Neural cell (in vitro differentiated cells): ENCODE measurements at regions not wholly inside any gene's neighbourhood (a gene's known extent, or its start where the extent isn't known, plus 50 kb on each side); places are given as distances from the start of the nearest gene placed in this dataset.

Source experiments
- H2AFZ ChIP-seq: fragments of 200-600, 300-800 bp; sonication (generic), shearing (Covaris generic); 2 replicates; pipeline ENCODE4 v1.6.0; 2014; ENCODE audit warnings: low read depth, mild to moderate bottlenecking, antibody characterized with exemption, low read length, moderate library complexity
- H3F3A ChIP-seq: fragments of 200-600 bp; shearing (Covaris generic); 2 replicates; pipeline ENCODE4 v1.6.1; 2016; ENCODE audit warnings: mild to moderate bottlenecking, moderate library complexity, mixed read lengths, antibody characterized with exemption, low read length; ENCODE audit not compliant: insufficient read depth, poor library complexity, severe bottlenecking
- H3K27ac ChIP-seq: fragments of 200-600, 300-800 bp; sonication (generic), shearing (Covaris generic); 2 replicates; pipeline ENCODE4 v1.5.1; 2014; ENCODE audit warnings: mild to moderate bottlenecking, low read length, moderate library complexity
- H3K27me3 ChIP-seq: fragments of 300-800, 200-600 bp; sonication (generic), shearing (Covaris generic); 2 replicates; pipeline ENCODE4 v1.6.0; 2014; ENCODE audit warnings: mild to moderate bottlenecking, low read depth, low read length, moderate library complexity; ENCODE audit not compliant: insufficient read depth
- H3K36me3 ChIP-seq: fragments of 300-800, 200-600 bp; sonication (generic), shearing (Covaris generic); 2 replicates; pipeline ENCODE4 v1.5.1; 2014; ENCODE audit warnings: mild to moderate bottlenecking, antibody characterized with exemption, low read length, moderate library complexity; ENCODE audit not compliant: insufficient read depth
- H3K4me2 ChIP-seq: fragments of 300-800, 200-600 bp; sonication (generic), shearing (Covaris generic); 2 replicates; pipeline ENCODE4 v1.6.0; 2014; ENCODE audit warnings: mild to moderate bottlenecking, low read length
- H3K4me3 ChIP-seq: fragments of 300-800, 200-600 bp; sonication (generic), shearing (Covaris generic); 2 replicates; pipeline ENCODE4 v1.5.1; 2014; ENCODE audit warnings: mild to moderate bottlenecking, low read length, moderate library complexity
- H3K79me2 ChIP-seq: fragments of 200-600 bp; shearing (Covaris generic); replicated peaks from 2 replicates; pipeline ENCODE4 v1.6.0; 2014; ENCODE audit warnings: mild to moderate bottlenecking, low read length, moderate library complexity; ENCODE audit not compliant: insufficient read depth
- H3K9ac ChIP-seq: fragments of 300-800, 200-600 bp; sonication (generic), shearing (Covaris generic); 2 replicates; pipeline ENCODE4 v1.6.1; 2016; ENCODE audit warnings: mild to moderate bottlenecking, low read length, mixed read lengths
- H3K9me2 ChIP-seq: fragments of 200-600 bp; shearing (Covaris generic); 2 replicates; pipeline ENCODE4 v1.6.1; 2016; ENCODE audit warnings: mild to moderate bottlenecking, low read length, mixed read lengths; ENCODE audit not compliant: insufficient read depth
- H3K9me3 ChIP-seq: fragments of 200-600, 300-800 bp; sonication (generic), shearing (Covaris generic); 2 replicates; pipeline ENCODE4 v1.6.1; 2016; ENCODE audit warnings: mild to moderate bottlenecking, mixed run types, low read length, moderate library complexity, mixed read lengths
- H4K20me1 ChIP-seq: fragments of 200-600 bp; shearing (Covaris generic); 2 replicates; pipeline ENCODE4 v1.6.1; 2016; ENCODE audit warnings: mild to moderate bottlenecking, mixed run types; ENCODE audit not compliant: insufficient read depth
- EP300 ChIP-seq: fragments of 450-650 bp; conservative IDR thresholded peaks from 2 replicates; pipeline ENCODE4 v1.6.1; 2014; ENCODE audit warnings: antibody characterized with exemption, mild to moderate bottlenecking, moderate library complexity; ENCODE audit not compliant: poor library complexity, severe bottlenecking
- EZH2 ChIP-seq: fragments of 200-600, 300-800 bp; shearing (Covaris generic), sonication (generic); IDR thresholded peaks from 2 replicates; pipeline ENCODE4 v1.6.1; 2014; ENCODE audit warnings: antibody characterized with exemption, low read length, borderline replicate concordance, mild to moderate bottlenecking; ENCODE audit not compliant: insufficient read depth, poor library complexity, severe bottlenecking
- MXI1 ChIP-seq: fragments of 450-650 bp; conservative IDR thresholded peaks from 2 replicates; pipeline ENCODE4 v1.6.1; 2014; ENCODE audit warnings: antibody characterized with exemption, mild to moderate bottlenecking; ENCODE audit not compliant: poor library complexity, severe bottlenecking
- POLR2AphosphoS5 ChIP-seq: IDR thresholded peaks from 2 replicates; pipeline ENCODE4 v1.6.1; 2012
- RAD21 ChIP-seq: fragments of 450-650 bp; conservative IDR thresholded peaks from 2 replicates; pipeline ENCODE4 v1.6.1; 2014; ENCODE audit warnings: antibody characterized with exemption, mild to moderate bottlenecking, moderate library complexity
- SMC3 ChIP-seq: fragments of 450-650 bp; conservative IDR thresholded peaks from 2 replicates; pipeline ENCODE4 v1.6.1; 2014; ENCODE audit warnings: antibody characterized with exemption, mild to moderate bottlenecking, moderate library complexity; ENCODE audit not compliant: poor library complexity
- TAF1 ChIP-seq: IDR thresholded peaks from 2 replicates; pipeline ENCODE4 v1.6.1; 2012; ENCODE audit warnings: low read depth
- TF ChIP-seq, protein P1 (sequence below): fragments of 450-650 bp; IDR thresholded peaks from 2 replicates; pipeline ENCODE4 v1.5.1; 2014; ENCODE audit warnings: antibody characterized with exemption, mild to moderate bottlenecking, moderate library complexity; ENCODE audit not compliant: poor library complexity, severe bottlenecking
- TF ChIP-seq, protein P2 (sequence below): IDR thresholded peaks from 2 replicates; pipeline ENCODE4 v1.6.1; 2012; ENCODE audit warnings: borderline replicate concordance

DNA sequence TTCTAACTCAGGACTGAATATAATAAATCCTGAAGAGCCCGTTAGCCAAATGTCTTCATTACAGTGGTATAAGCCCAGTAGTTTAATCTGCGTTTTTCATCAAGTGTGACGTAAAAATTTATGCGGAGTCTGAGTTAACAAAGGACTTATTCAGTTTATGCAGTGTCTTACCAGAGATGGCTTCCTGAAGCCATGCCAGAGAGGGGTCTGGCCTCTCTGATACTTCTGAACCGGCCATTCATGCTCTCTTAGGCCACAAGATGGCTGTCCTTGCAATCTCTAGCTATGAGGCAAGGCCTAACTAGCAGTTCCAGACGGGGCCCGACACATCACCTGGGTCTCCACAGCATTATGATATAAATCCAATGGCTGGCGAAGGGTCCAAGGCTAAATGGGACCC lies 101.4 kb downstream of the TEX35 start:
- Histone ChIP-seq H3K9me2 (no peaks in the 10 kb centered on the region), H2AFZ (no peak overlapping the region), H3K79me2 (no peaks in the 10 kb centered on the region), H3K27ac (no peak overlapping the region), H3K4me3 (no peak overlapping the region), H3K27me3 (no peaks in the 10 kb centered on the region), H4K20me1 (no peaks in the 10 kb centered on the region), H3K9me3 (no peaks in the 10 kb centered on the region), H3K4me2 (no peak overlapping the region), H3F3A (no peaks in the 10 kb centered on the region), H3K9ac (no peak overlapping the region), H3K36me3 (no peaks in the 10 kb centered on the region)
- TF ChIP-seq EZH2 (no peak), TAF1 (no peak), RAD21 (no peak), SMC3 (no peak), EP300 (no peak), MXI1 (no peak), POLR2AphosphoS5 (no peak)
- TF ChIP-seq, protein P1, sequence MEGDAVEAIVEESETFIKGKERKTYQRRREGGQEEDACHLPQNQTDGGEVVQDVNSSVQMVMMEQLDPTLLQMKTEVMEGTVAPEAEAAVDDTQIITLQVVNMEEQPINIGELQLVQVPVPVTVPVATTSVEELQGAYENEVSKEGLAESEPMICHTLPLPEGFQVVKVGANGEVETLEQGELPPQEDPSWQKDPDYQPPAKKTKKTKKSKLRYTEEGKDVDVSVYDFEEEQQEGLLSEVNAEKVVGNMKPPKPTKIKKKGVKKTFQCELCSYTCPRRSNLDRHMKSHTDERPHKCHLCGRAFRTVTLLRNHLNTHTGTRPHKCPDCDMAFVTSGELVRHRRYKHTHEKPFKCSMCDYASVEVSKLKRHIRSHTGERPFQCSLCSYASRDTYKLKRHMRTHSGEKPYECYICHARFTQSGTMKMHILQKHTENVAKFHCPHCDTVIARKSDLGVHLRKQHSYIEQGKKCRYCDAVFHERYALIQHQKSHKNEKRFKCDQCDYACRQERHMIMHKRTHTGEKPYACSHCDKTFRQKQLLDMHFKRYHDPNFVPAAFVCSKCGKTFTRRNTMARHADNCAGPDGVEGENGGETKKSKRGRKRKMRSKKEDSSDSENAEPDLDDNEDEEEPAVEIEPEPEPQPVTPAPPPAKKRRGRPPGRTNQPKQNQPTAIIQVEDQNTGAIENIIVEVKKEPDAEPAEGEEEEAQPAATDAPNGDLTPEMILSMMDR, result no peak
- TF ChIP-seq, protein P2, sequence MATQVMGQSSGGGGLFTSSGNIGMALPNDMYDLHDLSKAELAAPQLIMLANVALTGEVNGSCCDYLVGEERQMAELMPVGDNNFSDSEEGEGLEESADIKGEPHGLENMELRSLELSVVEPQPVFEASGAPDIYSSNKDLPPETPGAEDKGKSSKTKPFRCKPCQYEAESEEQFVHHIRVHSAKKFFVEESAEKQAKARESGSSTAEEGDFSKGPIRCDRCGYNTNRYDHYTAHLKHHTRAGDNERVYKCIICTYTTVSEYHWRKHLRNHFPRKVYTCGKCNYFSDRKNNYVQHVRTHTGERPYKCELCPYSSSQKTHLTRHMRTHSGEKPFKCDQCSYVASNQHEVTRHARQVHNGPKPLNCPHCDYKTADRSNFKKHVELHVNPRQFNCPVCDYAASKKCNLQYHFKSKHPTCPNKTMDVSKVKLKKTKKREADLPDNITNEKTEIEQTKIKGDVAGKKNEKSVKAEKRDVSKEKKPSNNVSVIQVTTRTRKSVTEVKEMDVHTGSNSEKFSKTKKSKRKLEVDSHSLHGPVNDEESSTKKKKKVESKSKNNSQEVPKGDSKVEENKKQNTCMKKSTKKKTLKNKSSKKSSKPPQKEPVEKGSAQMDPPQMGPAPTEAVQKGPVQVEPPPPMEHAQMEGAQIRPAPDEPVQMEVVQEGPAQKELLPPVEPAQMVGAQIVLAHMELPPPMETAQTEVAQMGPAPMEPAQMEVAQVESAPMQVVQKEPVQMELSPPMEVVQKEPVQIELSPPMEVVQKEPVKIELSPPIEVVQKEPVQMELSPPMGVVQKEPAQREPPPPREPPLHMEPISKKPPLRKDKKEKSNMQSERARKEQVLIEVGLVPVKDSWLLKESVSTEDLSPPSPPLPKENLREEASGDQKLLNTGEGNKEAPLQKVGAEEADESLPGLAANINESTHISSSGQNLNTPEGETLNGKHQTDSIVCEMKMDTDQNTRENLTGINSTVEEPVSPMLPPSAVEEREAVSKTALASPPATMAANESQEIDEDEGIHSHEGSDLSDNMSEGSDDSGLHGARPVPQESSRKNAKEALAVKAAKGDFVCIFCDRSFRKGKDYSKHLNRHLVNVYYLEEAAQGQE, result no peak

DNA sequence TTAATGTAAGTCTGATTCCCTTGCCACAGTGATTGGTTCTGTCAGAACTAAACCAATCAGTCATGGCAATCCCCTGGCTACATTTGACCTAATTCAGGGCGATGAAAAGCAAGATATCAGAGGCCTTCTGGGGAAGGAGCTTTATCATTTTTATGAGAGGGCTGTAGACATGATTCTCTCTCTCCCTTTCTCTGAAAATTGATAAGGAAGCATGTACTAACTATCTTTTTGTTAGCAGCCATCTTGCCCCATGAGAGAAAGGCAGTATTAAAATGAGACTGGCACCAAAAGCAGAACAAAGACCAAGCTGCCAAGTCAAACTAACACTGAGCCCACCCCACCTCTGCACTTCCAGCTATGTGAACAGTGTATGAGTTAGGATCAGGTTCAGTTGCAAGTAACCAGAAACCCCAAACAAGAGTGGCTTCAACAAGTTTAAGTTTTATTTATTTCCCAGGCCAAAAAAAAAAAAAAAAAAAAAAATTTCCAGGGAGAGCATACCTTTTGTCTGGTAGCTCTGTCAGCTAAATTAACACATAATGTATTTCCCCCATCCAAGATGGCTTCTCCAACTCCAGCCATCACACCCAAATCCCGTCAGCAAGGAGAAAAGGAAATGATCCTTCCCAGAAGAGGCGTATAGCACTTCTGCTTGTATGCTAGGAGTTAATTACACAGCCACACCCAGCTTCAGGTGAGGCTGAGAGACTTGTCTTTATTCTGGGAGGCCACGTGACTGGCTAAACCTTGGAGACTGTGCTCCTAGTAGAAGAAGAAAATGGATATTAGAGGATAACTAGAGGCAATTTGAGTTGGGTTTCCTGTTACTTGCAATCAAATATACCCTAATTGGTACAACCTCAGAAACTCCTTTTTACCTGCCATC lies 105.8 kb upstream of the RALGPS2 start:
- Histone ChIP-seq H3K36me3 (no peaks in the 10 kb centered on the region), H3K9me3 (no peaks in the 10 kb centered on the region), H3K9ac (no peak overlapping the region), H3K79me2 (no peaks in the 10 kb centered on the region), H3K27me3 (no peaks in the 10 kb centered on the region), H3F3A (no peaks in the 10 kb centered on the region), H3K27ac (no peak overlapping the region), H4K20me1 (no peaks in the 10 kb centered on the region), H2AFZ (no peak overlapping the region), H3K4me3 (no peak overlapping the region), H3K4me2 (no peak overlapping the region), H3K9me2 (no peaks in the 10 kb centered on the region)
- TF ChIP-seq EZH2 (no peak), EP300 (no peak), SMC3 (no peak), RAD21 (no peak), TAF1 (no peak), MXI1 (no peak), POLR2AphosphoS5 (no peak)
- TF ChIP-seq, protein P1, result no peak
- TF ChIP-seq, protein P2, result no peak
